WTC11 (cell line): ENCODE measurements at regions not wholly inside any gene's neighbourhood (a gene's known extent, or its start where the extent isn't known, plus 50 kb on each side); places are given as distances from the start of the nearest gene placed in this dataset.

Experiments
- ATAC-seq: fragments of 200-7000 bp; cut with Tn5 transposase; 2 replicates; pipeline ENCODE4 v1.10.0; 2021; ENCODE audit warnings: mild to moderate bottlenecking, moderate library complexity
- CTCF ChIA-PET: fragments of 300-600 bp; sonication (Branson Sonifier 250); formaldehyde crosslinking; loops from one replicate; lab custom pipeline; 2021; ENCODE audit warnings: antibody characterized with exemption; lab: Charles Lee
- POLR2A ChIA-PET: fragments of 350-600 bp; sonication (Branson Sonifier 250); formaldehyde crosslinking; loops from one replicate; lab custom pipeline; 2021; ENCODE audit warnings: antibody characterized with exemption; lab: Charles Lee
- DNase-seq: peaks from one replicate; pipeline ENCODE4 v3.0.0; 2021; ENCODE audit warnings: low spot score
- H3K27ac Mint-ChIP-seq: 2 replicates; pipeline ENCODE4 v1.8.0; 2021; ENCODE audit warnings: mixed read lengths
- H3K27me3 Mint-ChIP-seq: 2 replicates; pipeline ENCODE4 v1.8.0; 2021; ENCODE audit warnings: low read depth, mild to moderate bottlenecking, moderate library complexity, mixed read lengths
- H3K36me3 Mint-ChIP-seq: 2 replicates; pipeline ENCODE4 v1.8.0; 2021; ENCODE audit warnings: mixed read lengths
- H3K4me1 Mint-ChIP-seq: 2 replicates; pipeline ENCODE4 v1.8.0; 2022; ENCODE audit warnings: mixed read lengths
- H3K4me3 Mint-ChIP-seq: 2 replicates; pipeline ENCODE4 v1.8.0; 2021; ENCODE audit warnings: mild to moderate bottlenecking, moderate library complexity, mixed read lengths
- H3K9me3 Mint-ChIP-seq: 2 replicates; pipeline ENCODE4 v1.8.0; 2021; ENCODE audit warnings: mixed read lengths
- CBFB ChIP-seq: sonication (generic); formaldehyde crosslinking; IDR thresholded peaks from 2 replicates; pipeline ENCODE4 v1.8.1; 2022; ENCODE audit warnings: mild to moderate bottlenecking, low read depth, missing genetic modification reagents
- CREB1 ChIP-seq: sonication (generic); formaldehyde crosslinking; IDR thresholded peaks from 2 replicates; pipeline ENCODE4 v1.8.0; 2023; ENCODE audit warnings: mild to moderate bottlenecking, missing genetic modification reagents
- EMX1 ChIP-seq: fragments of 250-450 bp; sonication (Bioruptor Pico); IDR thresholded peaks from 2 replicates; pipeline ENCODE4 v1.8.0; 2021; ENCODE audit warnings: mild to moderate bottlenecking
- ERG ChIP-seq: fragments of 250-450 bp; sonication (Bioruptor Pico); IDR thresholded peaks from 2 replicates; pipeline ENCODE4 v1.8.0; 2021; ENCODE audit warnings: mild to moderate bottlenecking
- ETV6 ChIP-seq: sonication (generic); formaldehyde crosslinking; IDR thresholded peaks from 2 replicates; pipeline ENCODE4 v1.8.1; 2022; ENCODE audit warnings: mild to moderate bottlenecking, missing genetic modification reagents
- FOXJ3 ChIP-seq: sonication (generic); formaldehyde crosslinking; IDR thresholded peaks from 2 replicates; pipeline ENCODE4 v1.9.0; 2021; ENCODE audit warnings: missing genetic modification reagents, mild to moderate bottlenecking, borderline replicate concordance
- FOXK1 ChIP-seq: sonication (generic); formaldehyde crosslinking; IDR thresholded peaks from 2 replicates; pipeline ENCODE4 v1.8.0; 2022; ENCODE audit warnings: mild to moderate bottlenecking, moderate library complexity, missing genetic modification reagents
- FOXP1 ChIP-seq: sonication (generic); formaldehyde crosslinking; IDR thresholded peaks from 2 replicates; pipeline ENCODE4 v1.8.0; 2022; ENCODE audit warnings: missing genetic modification reagents, mild to moderate bottlenecking, moderate library complexity, borderline replicate concordance
- HMGXB4 ChIP-seq: sonication (generic); formaldehyde crosslinking; IDR thresholded peaks from 2 replicates; pipeline ENCODE4 v1.8.1; 2023; ENCODE audit warnings: mild to moderate bottlenecking, moderate library complexity, missing genetic modification reagents
- IRF1 ChIP-seq: sonication (generic); formaldehyde crosslinking; IDR thresholded peaks from 2 replicates; pipeline ENCODE4 v1.8.0; 2023; ENCODE audit warnings: missing genetic modification reagents
- JAZF1 ChIP-seq: fragments of 250-450 bp; sonication (Bioruptor Pico); IDR thresholded peaks from 2 replicates; pipeline ENCODE4 v1.9.0; 2021; ENCODE audit warnings: moderate library complexity, mild to moderate bottlenecking, inconsistent platforms
- MXD4 ChIP-seq: fragments of 250-450 bp; sonication (Bioruptor Pico); IDR thresholded peaks from 2 replicates; pipeline ENCODE4 v1.8.0; 2021; ENCODE audit warnings: mild to moderate bottlenecking, moderate library complexity, borderline replicate concordance
- NFATC4 ChIP-seq: fragments of 250-450 bp; sonication (Bioruptor Pico); IDR thresholded peaks from 2 replicates; pipeline ENCODE4 v1.9.0; 2021; ENCODE audit warnings: mild to moderate bottlenecking
- NFE2L1 ChIP-seq: sonication (generic); formaldehyde crosslinking; IDR thresholded peaks from 2 replicates; pipeline ENCODE4 v1.8.1; 2023; ENCODE audit warnings: missing genetic modification reagents
- NFYB ChIP-seq: sonication (generic); formaldehyde crosslinking; conservative IDR thresholded peaks from 2 replicates; pipeline ENCODE4 v1.8.0; 2022; ENCODE audit warnings: low read depth, missing genetic modification reagents
- PREB ChIP-seq: sonication (generic); formaldehyde crosslinking; IDR thresholded peaks from 2 replicates; pipeline ENCODE4 v1.8.1; 2022; ENCODE audit warnings: mild to moderate bottlenecking, missing genetic modification reagents, moderate library complexity, borderline replicate concordance
- PRRX2 ChIP-seq: fragments of 250-450 bp; sonication (Bioruptor Pico); IDR thresholded peaks from 2 replicates; pipeline ENCODE4 v1.8.0; 2021; ENCODE audit warnings: mild to moderate bottlenecking
- RORB ChIP-seq: fragments of 250-450 bp; sonication (Bioruptor Pico); IDR thresholded peaks from 2 replicates; pipeline ENCODE4 v1.9.0; 2021; ENCODE audit warnings: mild to moderate bottlenecking
- SMAD3 ChIP-seq: sonication (generic); formaldehyde crosslinking; IDR thresholded peaks from 2 replicates; pipeline ENCODE4 v1.8.0; 2022; ENCODE audit warnings: missing genetic modification reagents, mild to moderate bottlenecking, borderline replicate concordance
- USF2 ChIP-seq: sonication (generic); formaldehyde crosslinking; IDR thresholded peaks from 2 replicates; pipeline ENCODE4 v1.8.1; 2023; ENCODE audit warnings: mild to moderate bottlenecking, missing genetic modification reagents, moderate library complexity
- ZNF138 ChIP-seq: sonication (generic); formaldehyde crosslinking; conservative IDR thresholded peaks from 2 replicates; pipeline ENCODE4 v1.8.1; 2022; ENCODE audit warnings: mild to moderate bottlenecking, moderate library complexity, missing genetic modification reagents
- ZNF416 ChIP-seq: fragments of 250-450 bp; sonication (Bioruptor Pico); IDR thresholded peaks from 2 replicates; pipeline ENCODE4 v1.9.0; 2021; ENCODE audit warnings: mild to moderate bottlenecking, inconsistent platforms
- ZNF425 ChIP-seq: fragments of 250-450 bp; sonication (Bioruptor Pico); conservative IDR thresholded peaks from 2 replicates; pipeline ENCODE4 v1.9.0; 2021; ENCODE audit warnings: mild to moderate bottlenecking
- ZNF671 ChIP-seq: fragments of 250-450 bp; sonication (Bioruptor Pico); IDR thresholded peaks from 2 replicates; pipeline ENCODE4 v1.8.0; 2021; ENCODE audit warnings: mild to moderate bottlenecking

- H3K27me3 Mint-ChIP-seq = no peaks in the 10 kb centered on the region; the same call in 1 of the 2 replicates
- no peak for ATAC-seq
These were observed 255.3 kb upstream of the POU3F2 start for GRCh38 chr6:98579079-98579478.

GRCh38 chr6:98579941-98580340, 254.4 kb upstream of the POU3F2 start:
- ATAC-seq (no peak), DNase-seq (no peak)
- Mint-ChIP-seq H3K27ac (no peak overlapping the region), H3K36me3 (no peaks in the 10 kb centered on the region), H3K27me3 (no peaks in the 10 kb centered on the region; the same call in 1 of the 2 replicates), H3K9me3 (no peaks in the 10 kb centered on the region), H3K4me1 (peaks cover 11% of the 10 kb centered on the region), H3K4me3 (no peak overlapping the region)
- ChIA-PET POLR2A (no interaction called here), CTCF (no interaction called here)
- TF ChIP-seq SMAD3 = no peak
- TF ChIP-seq FOXP1 (CRISPR knock-in tag) = no peak

More at GRCh38 chr6:98579079-98579478, 255.3 kb upstream of the POU3F2 start:
- ChIA-PET POLR2A (no interaction called here), CTCF (no interaction called here)
- no peak for DNase-seq
- no peaks in the 10 kb centered on the region for H3K9me3 Mint-ChIP-seq
- H3K4me3 Mint-ChIP-seq = no peak overlapping the region
- TF ChIP-seq FOXJ3 (CRISPR knock-in tag) (no peak), FOXP1 (CRISPR knock-in tag) (no peak), ZNF671 (CRISPR knock-in tag) (no peak), NFYB (CRISPR knock-in tag) (no peak), RORB (CRISPR knock-in tag) (no peak), SMAD3 (no peak), MXD4 (no peak), HMGXB4 (CRISPR knock-in tag) (no peak)
- H3K36me3 Mint-ChIP-seq = no peaks in the 10 kb centered on the region
- peaks cover 11% of the 10 kb centered on the region for H3K4me1 Mint-ChIP-seq
- no peak overlapping the region for H3K27ac Mint-ChIP-seq

- CTCF ChIA-PET = no interaction called here
- Mint-ChIP-seq H3K4me1 (peaks cover 11% of the 10 kb centered on the region), H3K9me3 (no peaks in the 10 kb centered on the region), H3K36me3 (no peaks in the 10 kb centered on the region), H3K27me3 (no peaks in the 10 kb centered on the region; the same call in 1 of the 2 replicates), H3K4me3 (no peak overlapping the region)
- POLR2A ChIA-PET = no interaction called here
- no peak for TF ChIP-seq FOXK1 (CRISPR knock-in tag)
- TF ChIP-seq ETV6 (CRISPR knock-in tag) = no peak
- no peak for TF ChIP-seq ZNF416 (CRISPR knock-in tag)
- TF ChIP-seq USF2 (CRISPR knock-in tag) = no peak
- TF ChIP-seq NFYB (CRISPR knock-in tag) = no peak
- TF ChIP-seq PREB (CRISPR knock-in tag) = no peak
- TF ChIP-seq CBFB (CRISPR knock-in tag) = no peak
- no peak for TF ChIP-seq CREB1 (CRISPR knock-in tag)
- no peak for TF ChIP-seq JAZF1 (CRISPR knock-in tag)
- no peak for TF ChIP-seq ZNF138 (CRISPR knock-in tag)
- TF ChIP-seq, all 79 proteins: peak for 0
- no peak for ATAC-seq
- H3K27ac Mint-ChIP-seq = no peak overlapping the region
- DNase-seq = no peak
These were observed 252.7 kb upstream of the POU3F2 start for GRCh38 chr6:98581705-98582104.

- ChIA-PET POLR2A (no interaction called here), CTCF (no interaction called here)
- Mint-ChIP-seq H3K36me3 (no peaks in the 10 kb centered on the region), H3K27me3 (no peaks in the 10 kb centered on the region; the same call in 1 of the 2 replicates), H3K4me3 (no peak overlapping the region), H3K27ac (no peak overlapping the region), H3K9me3 (no peaks in the 10 kb centered on the region), H3K4me1 (peaks cover 18% of the 10 kb centered on the region)
- no peak for DNase-seq
- ATAC-seq = no peak
- no peak for TF ChIP-seq NFE2L1 (CRISPR knock-in tag)
- no peak for TF ChIP-seq EMX1 (CRISPR knock-in tag)
- TF ChIP-seq ZNF416 (CRISPR knock-in tag) = no peak
- no peak for TF ChIP-seq CBFB (CRISPR knock-in tag)
- TF ChIP-seq ERG (CRISPR knock-in tag) = no peak
- TF ChIP-seq PRRX2 (CRISPR knock-in tag) = no peak
- no peak for TF ChIP-seq NFATC4
- TF ChIP-seq JAZF1 (CRISPR knock-in tag) = no peak
- no peak for TF ChIP-seq ZNF425 (CRISPR knock-in tag)
- no peak for TF ChIP-seq IRF1 (CRISPR knock-in tag)
These were observed 250.9 kb upstream of the POU3F2 start for GRCh38 chr6:98583506-98583905.
